8988T (cell line): ENCODE measurements at regions not wholly inside any gene's neighbourhood (a gene's known extent, or its start where the extent isn't known, plus 50 kb on each side); places are given as distances from the start of the nearest gene placed in this dataset.

ENCODE experiments used
- DNase-seq: peaks from one replicate; pipeline ENCODE4 v3.0.0; 2011

GRCh38 chr10:108753326-108753725, 1170.0 kb downstream of the XPNPEP1 start:
- no peak for DNase-seq

GRCh38 chr10:108749042-108749441, 1174.3 kb downstream of the XPNPEP1 start:
- DNase-seq: no peak

GRCh38 chr10:108736111-108736510, 1187.2 kb downstream of the XPNPEP1 start:
- no peak for DNase-seq

GRCh38 chr10:108735380-108735779, 1187.9 kb downstream of the XPNPEP1 start:
- DNase-seq: no peak

- no peak for DNase-seq
Measured at GRCh38 chr10:108721874-108722273, 1201.4 kb downstream of the XPNPEP1 start.

GRCh38 chr10:108716352-108716751, 1207.0 kb downstream of the XPNPEP1 start:
- DNase-seq: no peak

GRCh38 chr10:108709927-108710722, 1213.2 kb downstream of the XPNPEP1 start:
- DNase-seq: no peak

GRCh38 chr10:108708363-108708762, 1214.9 kb downstream of the XPNPEP1 start:
- no peak for DNase-seq

- DNase-seq: no peak
Measured at GRCh38 chr10:108696792-108697477, 1226.4 kb downstream of the XPNPEP1 start.

- DNase-seq: no peak
Measured at GRCh38 chr10:108691126-108691525, 1232.2 kb downstream of the XPNPEP1 start.

GRCh38 chr10:108690530-108690929, 1232.8 kb downstream of the XPNPEP1 start:
- DNase-seq: no peak

GRCh38 chr10:108689891-108690290, 1233.4 kb downstream of the XPNPEP1 start:
- no peak for DNase-seq

- no peak for DNase-seq
Measured at GRCh38 chr10:108688314-108688713, 1235.0 kb downstream of the XPNPEP1 start.

- no peak for DNase-seq
Measured at GRCh38 chr10:108685863-108686531, 1237.3 kb downstream of the XPNPEP1 start.

- no peak for DNase-seq
Measured at GRCh38 chr10:108684431-108684830, 1238.9 kb downstream of the XPNPEP1 start.

- DNase-seq: no peak
Measured at GRCh38 chr10:108673741-108674140, 1249.6 kb downstream of the XPNPEP1 start.

GRCh38 chr10:108663587-108663986, 1259.7 kb downstream of the XPNPEP1 start:
- DNase-seq: no peak

- DNase-seq: no peak
Measured at GRCh38 chr10:108662975-108663374, 1260.3 kb downstream of the XPNPEP1 start.

GRCh38 chr10:108655057-108655456, 1268.3 kb downstream of the XPNPEP1 start:
- no peak for DNase-seq

GRCh38 chr10:108653531-108653930, 1269.8 kb downstream of the XPNPEP1 start:
- no peak for DNase-seq

- DNase-seq: no peak
Measured at GRCh38 chr10:108639010-108639409, 1284.3 kb downstream of the XPNPEP1 start.

GRCh38 chr10:108638225-108638624, 1285.1 kb downstream of the XPNPEP1 start:
- no peak for DNase-seq

- no peak for DNase-seq
Measured at GRCh38 chr10:108633046-108633445, 1290.3 kb downstream of the XPNPEP1 start.

GRCh38 chr10:108632144-108632543, 1291.2 kb downstream of the XPNPEP1 start:
- no peak for DNase-seq
